Activated CD4-positive, alpha-beta T cell treated with anti-CD3 and anti-CD28 coated beads, Interleukin-10, Interleukin-2, amounts not matched to agents 100 ng/mL and 50 ng/mL, durations not matched to agents 16 hours and 8 hours (primary cell): ENCODE measurements at regions not wholly inside any gene's neighbourhood (a gene's known extent, or its start where the extent isn't known, plus 50 kb on each side); places are given as distances from the start of the nearest gene placed in this dataset.
"Not testable (repeated sequence)": the region's sequence is repeated elsewhere in the genome, so short reads cannot be mapped to it uniquely, and the experiment has no call there.

Source experiments
- DNase-seq: peaks from one replicate; pipeline ENCODE4 v3.0.0-alpha.2; 2020

- no peak for DNase-seq
Measured at GRCh38 chr17:71052971-71053370, 883.6 kb downstream of the KCNJ2 start.

GRCh38 chr17:71055128-71055527, 885.8 kb downstream of the KCNJ2 start:
- DNase-seq, result no peak

DNA sequence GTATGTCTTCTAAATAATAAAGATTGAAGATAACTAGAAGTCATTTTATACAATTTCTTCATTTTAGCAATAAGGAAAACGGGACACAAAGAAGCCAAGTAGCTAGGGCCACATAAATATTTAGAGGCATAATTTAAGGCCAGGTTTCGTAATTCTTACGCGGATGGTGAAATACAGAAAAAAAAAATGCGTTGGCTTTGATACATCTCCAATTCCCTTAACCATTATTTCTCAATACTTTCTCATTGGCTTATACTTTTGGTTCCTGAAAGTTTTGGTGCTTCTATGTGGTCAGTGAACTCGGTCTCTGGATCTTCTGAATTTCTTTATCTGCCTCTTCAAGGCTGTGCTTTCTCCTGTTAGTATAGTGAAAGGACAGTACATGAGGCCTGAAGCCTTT, 888.1 kb downstream of the KCNJ2 start:
- no peak for DNase-seq

GRCh38 chr17:71057938-71058337, 888.6 kb downstream of the KCNJ2 start:
- no peak for DNase-seq

DNA sequence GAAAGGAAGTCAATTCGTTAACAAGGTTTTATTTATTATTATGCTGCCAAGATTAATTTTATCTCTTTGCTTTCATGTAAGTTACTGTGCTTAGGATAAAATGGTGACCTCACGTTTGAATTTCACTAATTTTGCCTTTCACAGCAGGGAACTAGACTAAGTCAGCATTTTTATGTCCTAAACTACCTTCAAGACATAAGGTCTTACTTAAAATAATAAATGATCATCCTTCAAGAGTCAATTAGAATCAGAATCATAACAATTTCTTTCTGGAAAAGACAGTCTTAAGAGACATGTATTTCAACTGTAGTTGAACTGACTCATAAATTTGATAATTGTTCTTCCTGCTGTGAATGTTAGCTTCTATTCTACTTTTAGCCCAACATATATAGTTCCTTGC, 893.8 kb downstream of the KCNJ2 start:
- no peak for DNase-seq

DNA sequence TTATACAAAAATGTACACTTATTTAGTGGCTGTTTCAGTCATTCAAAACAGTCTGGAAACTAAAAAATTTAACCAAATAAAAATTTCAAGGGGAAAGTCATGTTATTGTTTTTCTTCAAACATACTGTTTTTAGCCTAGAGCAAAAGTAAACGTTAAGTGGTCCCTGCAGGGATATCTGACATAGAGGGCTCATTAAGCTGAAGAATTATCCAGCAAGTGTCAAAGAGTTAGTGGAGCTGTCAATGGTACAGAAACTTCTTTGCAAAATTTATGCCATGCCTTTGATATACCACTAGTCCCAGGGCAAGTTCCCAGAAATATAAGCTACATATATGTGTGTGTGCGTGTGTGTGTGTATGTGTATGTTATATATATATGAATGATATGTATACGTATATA, 894.2 kb downstream of the KCNJ2 start:
- no peak for DNase-seq

DNA sequence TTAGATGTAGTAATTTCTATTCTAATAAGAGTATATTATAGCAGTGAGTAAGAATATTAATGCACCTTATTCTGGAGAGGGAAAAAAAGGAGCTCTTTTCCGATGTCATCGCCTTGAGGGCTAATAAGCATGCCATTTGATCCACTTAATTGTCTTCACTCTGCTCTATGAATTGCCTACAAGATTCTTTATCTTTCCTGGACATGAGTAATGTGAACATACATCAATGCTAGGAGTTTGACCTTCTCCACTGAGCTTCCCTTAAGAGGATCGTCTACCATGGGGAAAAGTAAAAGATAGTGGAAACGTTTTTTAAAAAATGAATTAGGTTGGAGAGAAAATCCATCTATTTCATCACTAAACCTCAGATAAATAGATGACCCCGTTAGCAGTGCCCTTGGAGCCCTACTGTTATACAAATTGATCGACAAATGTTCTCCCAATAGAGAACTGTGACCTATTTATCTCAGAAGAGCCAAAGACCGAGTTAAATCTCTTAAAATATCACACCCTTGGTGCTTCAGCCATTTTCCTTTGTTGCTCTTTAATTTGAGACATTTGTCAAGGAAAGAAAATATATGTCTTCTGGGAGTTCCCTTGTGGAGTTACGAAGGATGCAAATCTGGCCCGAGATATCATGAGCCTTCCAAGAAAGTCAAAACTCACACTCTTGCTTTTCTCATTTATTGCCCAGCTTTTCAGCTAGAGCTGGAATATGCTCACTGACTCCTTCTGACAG, 898.5 kb downstream of the KCNJ2 start:
- DNase-seq, result no peak

- no peak for DNase-seq
Measured at GRCh38 chr17:71068408-71068750, 899.0 kb downstream of the KCNJ2 start.

DNA sequence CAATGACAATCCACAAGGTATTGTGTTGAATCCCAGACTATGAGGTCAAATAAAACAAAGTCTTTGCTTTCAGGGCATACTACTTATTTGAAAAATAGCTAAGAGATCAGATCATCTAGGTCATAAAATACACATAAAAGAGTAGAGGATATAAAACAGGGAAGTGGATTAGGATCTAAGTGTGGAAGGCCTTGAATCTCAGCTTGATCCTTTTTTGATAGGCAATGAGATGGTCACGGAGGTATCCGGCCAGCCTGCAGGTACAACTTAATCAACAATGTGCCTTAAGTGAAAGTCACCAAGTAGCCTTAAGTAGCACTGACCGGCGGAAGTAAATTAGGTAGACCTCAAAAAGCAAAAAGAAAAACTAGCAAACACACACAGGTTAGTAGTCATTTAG, 901.7 kb downstream of the KCNJ2 start:
- DNase-seq, result no peak

DNA sequence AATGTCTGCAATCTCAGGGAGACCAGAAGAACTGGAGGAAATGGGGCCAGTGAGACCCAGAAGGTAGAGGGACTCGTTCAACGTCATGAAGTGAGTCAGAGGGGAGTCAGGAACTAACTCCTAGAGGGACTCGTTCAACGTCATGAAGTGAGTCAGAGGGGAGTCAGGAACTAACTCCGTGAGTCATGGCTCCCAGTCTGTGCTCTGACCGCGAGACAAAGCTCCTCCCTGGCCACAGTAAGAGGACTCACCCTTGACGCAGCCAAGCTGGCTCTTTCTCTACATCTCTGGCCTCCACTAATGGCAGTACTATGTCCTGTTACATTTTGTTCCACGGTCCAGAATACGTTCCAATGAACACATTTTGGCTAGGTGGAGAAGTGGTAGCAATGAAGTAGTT, 902.5 kb downstream of the KCNJ2 start:
- no peak for DNase-seq

DNA sequence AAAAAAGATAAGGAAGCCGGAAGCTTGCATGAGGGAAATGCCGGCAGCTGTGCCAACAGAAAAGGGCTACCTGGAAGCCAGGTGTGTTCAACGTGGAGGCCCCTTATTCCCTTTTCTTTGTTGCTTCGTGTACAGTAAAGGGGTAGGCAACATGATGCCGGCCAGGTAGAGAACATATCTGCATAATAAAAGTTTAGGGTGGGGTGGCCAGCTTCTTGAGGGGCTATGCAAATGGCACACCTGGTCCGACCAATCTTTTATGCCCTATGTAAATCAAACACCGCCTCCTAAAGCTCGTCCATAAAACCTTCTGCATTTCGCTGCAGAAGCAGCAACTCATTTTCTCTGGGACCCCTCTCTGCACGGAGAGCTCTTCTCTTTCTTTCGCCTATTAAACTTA, 911.6 kb downstream of the KCNJ2 start:
- DNase-seq, result no peak

- no peak for DNase-seq
Measured at GRCh38 chr17:71081666-71082065, 912.3 kb downstream of the KCNJ2 start.

DNA sequence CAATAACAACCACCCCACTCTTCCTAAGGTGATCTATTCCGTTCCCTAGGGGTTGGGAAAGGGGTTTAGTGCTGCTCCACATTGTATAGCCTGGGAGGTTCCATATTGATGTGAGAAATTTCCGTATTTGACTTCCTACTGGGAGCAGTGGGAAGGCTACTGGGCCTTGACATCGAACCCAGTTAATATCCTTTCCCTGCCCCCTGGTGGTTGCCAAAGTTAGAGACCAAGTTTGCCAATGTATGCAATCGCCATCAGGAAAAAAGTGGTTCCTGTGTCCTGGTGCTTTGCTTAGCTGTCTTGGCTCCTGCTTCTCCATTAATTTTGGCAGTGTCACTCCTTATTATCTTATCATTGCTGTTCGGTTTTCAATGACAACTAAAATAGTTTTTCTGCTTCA, 914.9 kb downstream of the KCNJ2 start:
- no peak for DNase-seq

DNA sequence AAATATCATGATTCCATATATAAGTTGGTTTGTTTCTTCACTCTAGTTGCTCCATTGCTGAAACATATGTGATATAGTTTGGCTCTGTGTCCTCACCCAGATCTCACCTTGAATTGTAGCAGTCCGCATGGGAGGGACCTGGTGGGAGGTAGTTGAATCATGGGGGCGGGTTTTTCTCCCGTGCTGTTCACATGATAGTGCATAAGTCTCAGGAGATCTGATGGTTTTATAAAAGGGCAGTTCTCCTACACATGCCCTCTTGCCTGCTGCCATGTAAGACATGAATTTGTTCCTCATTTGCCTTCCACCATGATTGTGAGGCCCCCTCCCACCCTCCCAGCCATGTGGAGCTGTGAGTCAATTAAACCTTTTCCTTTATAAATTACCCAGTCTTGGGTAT, 915.5 kb downstream of the KCNJ2 start:
- DNase-seq, result no peak

- peak; percentile 25 for DNase-seq
Measured at GRCh38 chr17:71085238-71086033, 916.1 kb downstream of the KCNJ2 start.

- DNase-seq, result no peak
Measured at GRCh38 chr17:71089431-71089830, 920.1 kb downstream of the KCNJ2 start.

GRCh38 chr17:71098071-71098470, 928.7 kb downstream of the KCNJ2 start:
- no peak for DNase-seq

- DNase-seq, result no peak
Measured at GRCh38 chr17:71099003-71099714, 929.8 kb downstream of the KCNJ2 start.

DNA sequence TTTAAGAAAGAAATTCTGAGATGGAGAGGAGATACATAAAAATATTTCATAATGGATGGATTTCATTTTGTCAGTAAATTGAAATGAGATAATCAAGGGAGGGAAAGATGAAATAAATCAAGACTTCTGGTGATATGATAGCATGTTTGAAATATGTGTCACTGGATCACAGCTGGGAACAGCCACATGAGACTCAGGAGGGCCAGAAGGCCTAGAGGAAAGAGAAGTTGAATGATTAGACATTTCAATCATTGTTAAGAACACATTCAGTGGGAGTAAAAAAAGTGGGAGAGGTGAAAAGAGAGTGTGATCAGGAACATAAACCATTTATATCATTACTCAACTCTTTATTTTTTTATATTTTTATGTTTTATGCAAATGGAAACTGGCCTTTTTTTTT, 933.4 kb downstream of the KCNJ2 start:
- no peak for DNase-seq

DNA sequence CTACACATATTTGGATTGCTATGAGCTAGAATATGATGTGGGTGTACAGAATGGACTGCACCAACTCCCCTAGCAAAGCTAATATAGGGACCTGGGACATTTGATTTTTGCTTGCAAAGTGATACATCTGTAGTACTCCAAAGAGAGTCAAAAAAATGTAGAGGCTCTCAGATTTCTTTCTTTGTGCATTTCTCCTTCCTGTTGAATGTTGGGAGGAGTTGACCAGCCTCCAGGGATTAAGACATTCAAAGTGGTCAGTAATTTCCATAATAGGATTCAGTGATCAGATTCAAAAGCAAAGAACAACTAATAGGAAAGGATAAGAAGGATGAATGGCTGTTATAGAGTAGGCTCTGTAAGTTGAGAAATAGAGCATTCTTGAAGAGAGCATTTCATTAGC, 934.9 kb downstream of the KCNJ2 start:
- no peak for DNase-seq

- DNase-seq, result not testable (repeated sequence)
Measured at GRCh38 chr17:71106056-71106455, 936.7 kb downstream of the KCNJ2 start.

DNA sequence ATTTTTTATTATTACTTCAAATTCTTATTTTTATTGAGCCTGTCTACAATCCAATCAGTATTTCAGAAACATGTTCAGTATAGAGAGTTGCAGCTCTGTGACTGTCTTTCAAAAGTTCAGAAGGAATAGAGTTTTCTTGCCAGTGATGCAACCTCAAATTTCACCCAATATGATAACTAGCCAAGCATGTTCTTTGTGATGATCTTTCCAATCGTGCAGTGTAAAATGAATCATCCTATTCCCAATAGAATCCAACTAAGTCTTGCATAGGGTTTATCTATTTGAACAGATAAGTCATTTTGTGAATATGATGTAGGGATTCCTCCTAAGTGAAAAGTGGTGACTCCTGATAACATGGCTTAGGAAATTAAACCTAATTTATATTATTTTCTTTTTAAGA, 937.8 kb downstream of the KCNJ2 start:
- no peak for DNase-seq

- DNase-seq, result no peak
Measured at GRCh38 chr17:71109697-71110096, 940.4 kb downstream of the KCNJ2 start.

GRCh38 chr17:71110326-71110725, 941.0 kb downstream of the KCNJ2 start:
- DNase-seq, result no peak
